K562 (cell line): ENCODE measurements at regions not wholly inside any gene's neighbourhood (a gene's known extent, or its start where the extent isn't known, plus 50 kb on each side); places are given as distances from the start of the nearest gene placed in this dataset.

Experiments used
- CAMTA2 ChIP-seq: fragments of 250-450 bp; sonication (Bioruptor Pico); conservative IDR thresholded peaks from 2 replicates; pipeline ENCODE4 v1.5.1; 2022
- DMBX1 ChIP-seq: fragments of 250-450 bp; sonication (Bioruptor Pico); IDR thresholded peaks from 2 replicates; pipeline ENCODE4 v1.8.0; 2022; ENCODE audit warnings: inconsistent platforms, mild to moderate bottlenecking, moderate library complexity, borderline replicate concordance
- FOXK1 ChIP-seq: sonication (generic); formaldehyde crosslinking; IDR thresholded peaks from 2 replicates; pipeline ENCODE4 v1.8.0; 2022; ENCODE audit warnings: missing genetic modification reagents, mild to moderate bottlenecking, borderline replicate concordance
- RBM14 ChIP-seq: fragments of 200-400 bp; formaldehyde crosslinking; IDR thresholded peaks from 2 replicates; pipeline ENCODE4 v1.6.1; 2018; ENCODE audit warnings: low read depth, mild to moderate bottlenecking, low read length, moderate library complexity, borderline replicate concordance; ENCODE audit not compliant: insufficient read depth
- SMARCA5 ChIP-seq: fragments of 450-650 bp; IDR thresholded peaks from 2 replicates; pipeline ENCODE4 v1.6.1; 2016
- ZBTB7A ChIP-seq: IDR thresholded peaks from 2 replicates; pipeline ENCODE4 v1.6.1; 2011; ENCODE audit warnings: low read depth, mild to moderate bottlenecking, low read length, moderate library complexity, borderline replicate concordance; ENCODE audit not compliant: control insufficient read depth
- TF ChIP-seq, protein P1 (sequence below): fragments of 200-400 bp; formaldehyde crosslinking; IDR thresholded peaks from 2 replicates; pipeline ENCODE4 v1.6.1; 2017; ENCODE audit warnings: mild to moderate bottlenecking, low read depth, low read length, moderate library complexity
- TF ChIP-seq, protein P2 (sequence below), 2 experiments: fragments of 450-650 bp in 1 of 2; sonication (generic) in 1 of 2; formaldehyde crosslinking in 1 of 2; IDR thresholded peaks; 2 replicates each; pipeline versions ENCODE4 v1.7.1 to v1.9.0; 2016 to 2022; ENCODE audit warnings: inconsistent platforms in 1 of 2, mild to moderate bottlenecking in 1 of 2, missing genetic modification reagents in 1 of 2
- TF ChIP-seq, protein P3 (sequence below): fragments of 450-650 bp; formaldehyde crosslinking; IDR thresholded peaks from 2 replicates; pipeline ENCODE4 v1.4.0; 2020; ENCODE audit warnings: mild to moderate bottlenecking, moderate library complexity

DNA sequence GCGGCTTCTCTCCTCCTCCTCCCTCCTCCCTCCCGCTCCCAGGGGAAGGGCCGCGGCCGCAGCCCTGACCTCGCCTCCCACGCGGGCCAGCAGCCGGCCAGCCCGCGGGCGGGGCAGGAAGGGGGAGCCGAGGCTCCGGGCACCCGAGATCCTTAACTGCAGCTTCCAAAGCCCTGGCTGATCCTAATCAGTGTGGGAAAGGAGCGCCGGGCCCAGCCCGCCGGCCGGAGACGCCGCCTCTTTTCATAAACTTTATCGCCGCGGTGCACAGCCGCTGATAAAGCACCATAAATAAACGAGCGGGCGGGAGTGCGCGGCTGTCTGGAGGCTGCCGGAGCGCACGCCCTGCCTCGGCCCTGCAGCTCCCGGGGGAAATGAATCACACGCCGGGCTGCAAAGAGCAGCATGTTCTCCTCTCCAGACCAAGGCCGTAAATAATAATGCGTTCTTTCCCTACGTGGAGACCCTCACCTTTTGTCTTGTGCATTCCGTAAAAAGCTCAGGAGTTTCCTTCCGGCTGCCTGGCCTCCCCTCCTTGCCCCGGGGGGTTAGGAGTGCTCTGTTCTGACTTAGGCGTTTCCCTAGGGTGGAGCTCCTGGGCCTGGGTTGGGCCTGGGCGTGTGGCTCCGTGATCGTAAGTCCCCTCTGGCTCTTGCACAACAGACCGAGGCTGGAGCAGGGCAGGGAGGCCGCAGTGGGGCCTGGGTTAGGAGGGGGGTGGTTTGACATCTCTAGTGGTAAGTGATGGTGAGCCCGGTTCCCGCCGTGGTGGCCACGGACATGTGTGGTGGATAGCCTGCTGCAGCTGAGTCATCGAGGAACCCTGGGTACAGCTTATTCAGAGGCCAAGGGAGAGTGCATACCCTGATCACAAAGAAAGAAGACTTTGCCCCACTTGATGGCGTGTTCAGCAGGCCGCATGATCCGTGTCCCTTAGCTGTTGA lies 132.6 kb upstream of the HES1 start (continued):
- TF ChIP-seq, protein P1, sequence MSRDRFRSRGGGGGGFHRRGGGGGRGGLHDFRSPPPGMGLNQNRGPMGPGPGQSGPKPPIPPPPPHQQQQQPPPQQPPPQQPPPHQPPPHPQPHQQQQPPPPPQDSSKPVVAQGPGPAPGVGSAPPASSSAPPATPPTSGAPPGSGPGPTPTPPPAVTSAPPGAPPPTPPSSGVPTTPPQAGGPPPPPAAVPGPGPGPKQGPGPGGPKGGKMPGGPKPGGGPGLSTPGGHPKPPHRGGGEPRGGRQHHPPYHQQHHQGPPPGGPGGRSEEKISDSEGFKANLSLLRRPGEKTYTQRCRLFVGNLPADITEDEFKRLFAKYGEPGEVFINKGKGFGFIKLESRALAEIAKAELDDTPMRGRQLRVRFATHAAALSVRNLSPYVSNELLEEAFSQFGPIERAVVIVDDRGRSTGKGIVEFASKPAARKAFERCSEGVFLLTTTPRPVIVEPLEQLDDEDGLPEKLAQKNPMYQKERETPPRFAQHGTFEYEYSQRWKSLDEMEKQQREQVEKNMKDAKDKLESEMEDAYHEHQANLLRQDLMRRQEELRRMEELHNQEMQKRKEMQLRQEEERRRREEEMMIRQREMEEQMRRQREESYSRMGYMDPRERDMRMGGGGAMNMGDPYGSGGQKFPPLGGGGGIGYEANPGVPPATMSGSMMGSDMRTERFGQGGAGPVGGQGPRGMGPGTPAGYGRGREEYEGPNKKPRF = no peak
- TF ChIP-seq RBM14 = no peak
- TF ChIP-seq DMBX1 (CRISPR knock-in tag) = no peak; the same call in none of the 2 replicates
- no peak for TF ChIP-seq SMARCA5
- TF ChIP-seq ZBTB7A = peak; percentile 65; the same call in 1 of the 2 replicates
- TF ChIP-seq, protein P2, sequence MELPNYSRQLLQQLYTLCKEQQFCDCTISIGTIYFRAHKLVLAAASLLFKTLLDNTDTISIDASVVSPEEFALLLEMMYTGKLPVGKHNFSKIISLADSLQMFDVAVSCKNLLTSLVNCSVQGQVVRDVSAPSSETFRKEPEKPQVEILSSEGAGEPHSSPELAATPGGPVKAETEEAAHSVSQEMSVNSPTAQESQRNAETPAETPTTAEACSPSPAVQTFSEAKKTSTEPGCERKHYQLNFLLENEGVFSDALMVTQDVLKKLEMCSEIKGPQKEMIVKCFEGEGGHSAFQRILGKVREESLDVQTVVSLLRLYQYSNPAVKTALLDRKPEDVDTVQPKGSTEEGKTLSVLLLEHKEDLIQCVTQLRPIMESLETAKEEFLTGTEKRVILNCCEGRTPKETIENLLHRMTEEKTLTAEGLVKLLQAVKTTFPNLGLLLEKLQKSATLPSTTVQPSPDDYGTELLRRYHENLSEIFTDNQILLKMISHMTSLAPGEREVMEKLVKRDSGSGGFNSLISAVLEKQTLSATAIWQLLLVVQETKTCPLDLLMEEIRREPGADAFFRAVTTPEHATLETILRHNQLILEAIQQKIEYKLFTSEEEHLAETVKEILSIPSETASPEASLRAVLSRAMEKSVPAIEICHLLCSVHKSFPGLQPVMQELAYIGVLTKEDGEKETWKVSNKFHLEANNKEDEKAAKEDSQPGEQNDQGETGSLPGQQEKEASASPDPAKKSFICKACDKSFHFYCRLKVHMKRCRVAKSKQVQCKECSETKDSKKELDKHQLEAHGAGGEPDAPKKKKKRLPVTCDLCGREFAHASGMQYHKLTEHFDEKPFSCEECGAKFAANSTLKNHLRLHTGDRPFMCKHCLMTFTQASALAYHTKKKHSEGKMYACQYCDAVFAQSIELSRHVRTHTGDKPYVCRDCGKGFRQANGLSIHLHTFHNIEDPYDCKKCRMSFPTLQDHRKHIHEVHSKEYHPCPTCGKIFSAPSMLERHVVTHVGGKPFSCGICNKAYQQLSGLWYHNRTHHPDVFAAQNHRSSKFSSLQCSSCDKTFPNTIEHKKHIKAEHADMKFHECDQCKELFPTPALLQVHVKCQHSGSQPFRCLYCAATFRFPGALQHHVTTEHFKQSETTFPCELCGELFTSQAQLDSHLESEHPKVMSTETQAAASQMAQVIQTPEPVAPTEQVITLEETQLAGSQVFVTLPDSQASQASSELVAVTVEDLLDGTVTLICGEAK (IDR thresholded peaks at IDR 0.05) = peak; percentile 34; the same call in 1 of the 2 replicates
- TF ChIP-seq, protein P2 (CRISPR knock-in tag; IDR thresholded peaks at IDR 0.05) = no peak
- TF ChIP-seq, protein P3, sequence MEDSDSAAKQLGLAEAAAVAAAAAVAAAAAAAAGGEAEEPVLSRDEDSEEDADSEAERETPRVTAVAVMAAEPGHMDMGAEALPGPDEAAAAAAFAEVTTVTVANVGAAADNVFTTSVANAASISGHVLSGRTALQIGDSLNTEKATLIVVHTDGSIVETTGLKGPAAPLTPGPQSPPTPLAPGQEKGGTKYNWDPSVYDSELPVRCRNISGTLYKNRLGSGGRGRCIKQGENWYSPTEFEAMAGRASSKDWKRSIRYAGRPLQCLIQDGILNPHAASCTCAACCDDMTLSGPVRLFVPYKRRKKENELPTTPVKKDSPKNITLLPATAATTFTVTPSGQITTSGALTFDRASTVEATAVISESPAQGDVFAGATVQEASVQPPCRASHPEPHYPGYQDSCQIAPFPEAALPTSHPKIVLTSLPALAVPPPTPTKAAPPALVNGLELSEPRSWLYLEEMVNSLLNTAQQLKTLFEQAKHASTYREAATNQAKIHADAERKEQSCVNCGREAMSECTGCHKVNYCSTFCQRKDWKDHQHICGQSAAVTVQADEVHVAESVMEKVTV = 0 out of 2 replicates have a peak, but pooled peaks have one; percentile 28
- TF ChIP-seq FOXK1 (CRISPR knock-in tag) = no peak
- no peak for TF ChIP-seq CAMTA2 (CRISPR knock-in tag)
